ENCODE measurements at regions not wholly inside any gene's neighbourhood (a gene's known extent, or its start where the extent isn't known, plus 50 kb on each side); places are given as distances from the start of the nearest gene placed in this dataset.

- ATAC-seq: 0 out of 3 replicates have a peak, but pooled peaks have one; percentile 25
- no peak for TF ChIP-seq POU6F1 (CRISPR knock-in tag; IDR thresholded peaks at IDR 0.05; ENCODE audit: borderline replicate concordance, low read depth)
- TF ChIP-seq CSRNP3 (CRISPR knock-in tag; IDR thresholded peaks at IDR 0.05): no peak
- no peak for TF ChIP-seq PATZ1 (CRISPR knock-in tag; IDR thresholded peaks at IDR 0.05; ENCODE audit: borderline replicate concordance)
- no peak for TF ChIP-seq GLIS3 (CRISPR knock-in tag; IDR thresholded peaks at IDR 0.05)
Measured at GRCh38 chr6:105974986-105975385, 111.2 kb upstream of the PRDM1 start.

GRCh38 chr6:105972440-105972839 lies 113.7 kb upstream of the PRDM1 start:
- no peak for ATAC-seq

GRCh38 chr6:105968603-105969333 lies 117.4 kb upstream of the PRDM1 start:
- TF ChIP-seq ISL1 (CRISPR knock-in tag; IDR thresholded peaks at IDR 0.05) (no peak), ZFP30 (CRISPR knock-in tag; IDR thresholded peaks at IDR 0.05) (no peak), ZC3H10 (CRISPR knock-in tag; IDR thresholded peaks at IDR 0.05) (no peak), TOX (CRISPR knock-in tag; IDR thresholded peaks at IDR 0.05; ENCODE audit: borderline replicate concordance) (no peak)
- ATAC-seq: no peak

More at GRCh38 chr6:105972440-105972839, 113.7 kb upstream of the PRDM1 start:
- no peak for TF ChIP-seq ISL1 (CRISPR knock-in tag; IDR thresholded peaks at IDR 0.05)
- TF ChIP-seq CSDC2 (CRISPR knock-in tag; IDR thresholded peaks at IDR 0.05): no peak
- no peak for TF ChIP-seq PATZ1 (CRISPR knock-in tag; IDR thresholded peaks at IDR 0.05; ENCODE audit: borderline replicate concordance)
- TF ChIP-seq CSRNP3 (CRISPR knock-in tag; IDR thresholded peaks at IDR 0.05): no peak
- TF ChIP-seq BACH2 (CRISPR knock-in tag; IDR thresholded peaks at IDR 0.05; ENCODE audit: borderline replicate concordance): no peak
- TF ChIP-seq ZNF70 (CRISPR knock-in tag; IDR thresholded peaks at IDR 0.05): no peak
- TF ChIP-seq SNAI2 (CRISPR knock-in tag; IDR thresholded peaks at IDR 0.05): no peak
- no peak for TF ChIP-seq ZFP30 (CRISPR knock-in tag; IDR thresholded peaks at IDR 0.05)
- no peak for TF ChIP-seq ZC3H10 (CRISPR knock-in tag; IDR thresholded peaks at IDR 0.05)
- TF ChIP-seq TOX (CRISPR knock-in tag; IDR thresholded peaks at IDR 0.05; ENCODE audit: borderline replicate concordance): no peak
- TF ChIP-seq ZNF565 (CRISPR knock-in tag; conservative IDR thresholded peaks at IDR 0.05; ENCODE audit: low read depth): no peak
- TF ChIP-seq OSR1 (CRISPR knock-in tag; IDR thresholded peaks at IDR 0.05): no peak
- no peak for TF ChIP-seq RARB (CRISPR knock-in tag; IDR thresholded peaks at IDR 0.05)
- TF ChIP-seq GLIS3 (CRISPR knock-in tag; IDR thresholded peaks at IDR 0.05): no peak
- TF ChIP-seq CREB5 (CRISPR knock-in tag; IDR thresholded peaks at IDR 0.05; ENCODE audit: low read depth): no peak
- no peak for TF ChIP-seq PPARA (CRISPR knock-in tag; IDR thresholded peaks at IDR 0.05; ENCODE audit: borderline replicate concordance)
- no peak for TF ChIP-seq ZFP3 (CRISPR knock-in tag; IDR thresholded peaks at IDR 0.05)
- no peak for TF ChIP-seq ZNF8 (CRISPR knock-in tag; IDR thresholded peaks at IDR 0.05)

All from SK-N-SH treated with all-trans-retinoic acid at 6 μM for 48 hours (cell line).